PFSK-1 (cell line): ENCODE measurements at regions not wholly inside any gene's neighbourhood (a gene's known extent, or its start where the extent isn't known, plus 50 kb on each side); places are given as distances from the start of the nearest gene placed in this dataset.

ENCODE experiments used
- FOXP2 ChIP-seq: optimal IDR thresholded peaks from 2 replicates; pipeline ENCODE3; 2011; ENCODE audit warnings: borderline replicate concordance, control low read depth, inconsistent platforms; ENCODE audit not compliant: insufficient read depth; ENCODE audit errors: extremely low read length, extremely low read depth
- POLR2AphosphoS5 ChIP-seq: IDR thresholded peaks from 2 replicates; pipeline ENCODE4 v1.6.1; 2012; ENCODE audit warnings: low read depth, mild to moderate bottlenecking, control low read depth, low read length, moderate library complexity
- SIN3A ChIP-seq: IDR thresholded peaks from 2 replicates; pipeline ENCODE4 v1.6.1; 2012; ENCODE audit warnings: mild to moderate bottlenecking, low read length, moderate library complexity, borderline replicate concordance; ENCODE audit not compliant: insufficient read depth
- TAF1 ChIP-seq: IDR thresholded peaks from 2 replicates; pipeline ENCODE4 v1.6.1; 2012; ENCODE audit warnings: low read length, control low read depth, borderline replicate concordance; ENCODE audit not compliant: insufficient read depth
- TF ChIP-seq, protein P1 (sequence below), 2 experiments: IDR thresholded peaks; 2 replicates each; pipeline versions ENCODE4 v1.6.1 to v1.8.0; 2011 to 2012; ENCODE audit warnings: low read depth in 2 of 2, low read length in 2 of 2, control low read depth in 1 of 2, inconsistent platforms in 1 of 2, mild to moderate bottlenecking in 1 of 2, moderate library complexity in 1 of 2; ENCODE audit not compliant: insufficient read depth in 1 of 2

- TF ChIP-seq SIN3A (no peak), TAF1 (no peak), POLR2AphosphoS5 (no peak), FOXP2 (no peak)
- TF ChIP-seq, protein P1, sequence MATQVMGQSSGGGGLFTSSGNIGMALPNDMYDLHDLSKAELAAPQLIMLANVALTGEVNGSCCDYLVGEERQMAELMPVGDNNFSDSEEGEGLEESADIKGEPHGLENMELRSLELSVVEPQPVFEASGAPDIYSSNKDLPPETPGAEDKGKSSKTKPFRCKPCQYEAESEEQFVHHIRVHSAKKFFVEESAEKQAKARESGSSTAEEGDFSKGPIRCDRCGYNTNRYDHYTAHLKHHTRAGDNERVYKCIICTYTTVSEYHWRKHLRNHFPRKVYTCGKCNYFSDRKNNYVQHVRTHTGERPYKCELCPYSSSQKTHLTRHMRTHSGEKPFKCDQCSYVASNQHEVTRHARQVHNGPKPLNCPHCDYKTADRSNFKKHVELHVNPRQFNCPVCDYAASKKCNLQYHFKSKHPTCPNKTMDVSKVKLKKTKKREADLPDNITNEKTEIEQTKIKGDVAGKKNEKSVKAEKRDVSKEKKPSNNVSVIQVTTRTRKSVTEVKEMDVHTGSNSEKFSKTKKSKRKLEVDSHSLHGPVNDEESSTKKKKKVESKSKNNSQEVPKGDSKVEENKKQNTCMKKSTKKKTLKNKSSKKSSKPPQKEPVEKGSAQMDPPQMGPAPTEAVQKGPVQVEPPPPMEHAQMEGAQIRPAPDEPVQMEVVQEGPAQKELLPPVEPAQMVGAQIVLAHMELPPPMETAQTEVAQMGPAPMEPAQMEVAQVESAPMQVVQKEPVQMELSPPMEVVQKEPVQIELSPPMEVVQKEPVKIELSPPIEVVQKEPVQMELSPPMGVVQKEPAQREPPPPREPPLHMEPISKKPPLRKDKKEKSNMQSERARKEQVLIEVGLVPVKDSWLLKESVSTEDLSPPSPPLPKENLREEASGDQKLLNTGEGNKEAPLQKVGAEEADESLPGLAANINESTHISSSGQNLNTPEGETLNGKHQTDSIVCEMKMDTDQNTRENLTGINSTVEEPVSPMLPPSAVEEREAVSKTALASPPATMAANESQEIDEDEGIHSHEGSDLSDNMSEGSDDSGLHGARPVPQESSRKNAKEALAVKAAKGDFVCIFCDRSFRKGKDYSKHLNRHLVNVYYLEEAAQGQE (IDR thresholded peaks at IDR 0.05; ENCODE audit: insufficient read depth in 1 of 2, low read depth in 2 of 2, low read length in 2 of 2): no peak
These were observed 1048.4 kb downstream of the SLITRK1 start for GRCh38 chr13:82833923-82834322.

DNA sequence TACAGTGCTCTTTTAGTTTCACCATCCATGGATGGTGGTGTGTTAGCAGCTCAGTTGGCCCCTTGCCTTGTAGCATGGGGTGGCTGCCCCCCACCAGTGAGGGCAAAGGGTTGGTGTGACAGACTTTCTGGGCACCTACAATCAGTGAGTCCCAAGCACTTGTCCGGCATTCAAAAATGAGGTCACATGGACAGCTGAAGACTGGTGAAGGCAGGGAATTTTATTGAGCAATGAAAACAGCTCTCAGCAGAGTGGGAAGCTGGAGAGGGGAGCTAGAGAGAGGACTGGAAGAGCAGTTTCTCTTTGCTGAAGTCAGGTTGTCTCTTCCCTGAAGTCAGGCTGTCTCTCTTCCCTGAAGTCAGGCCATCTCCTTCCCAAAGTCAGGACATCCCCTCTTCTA is 1053.2 kb downstream of the SLITRK1 start:
- TF ChIP-seq, protein P1 (IDR thresholded peaks at IDR 0.05; ENCODE audit: insufficient read depth in 1 of 2, low read depth in 2 of 2, low read length in 2 of 2): no peak
- TF ChIP-seq FOXP2 (no peak), POLR2AphosphoS5 (no peak), SIN3A (no peak), TAF1 (no peak)

DNA sequence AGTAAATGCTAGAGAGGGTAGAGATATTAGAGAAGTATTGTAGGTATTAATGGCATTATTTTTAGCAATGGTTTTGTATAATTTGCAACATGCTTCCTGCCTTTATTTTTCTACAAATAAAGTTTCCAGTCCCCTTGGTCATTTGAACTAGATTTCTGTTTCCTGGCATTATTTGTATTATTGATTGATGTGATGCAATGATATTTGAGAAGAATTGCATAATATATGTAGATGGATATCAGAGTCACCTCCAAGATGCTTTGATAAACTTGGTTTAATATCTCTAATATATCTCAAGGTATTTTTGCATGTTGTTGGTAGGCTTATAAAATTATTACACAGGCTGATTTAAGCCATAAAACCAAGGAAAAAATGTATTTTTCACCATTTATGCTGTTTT is 1054.5 kb downstream of the SLITRK1 start:
- no peak for TF ChIP-seq TAF1
- no peak for TF ChIP-seq SIN3A
- TF ChIP-seq POLR2AphosphoS5: no peak
- TF ChIP-seq, protein P1 (IDR thresholded peaks at IDR 0.05; ENCODE audit: insufficient read depth in 1 of 2, low read depth in 2 of 2, low read length in 2 of 2): no peak
- no peak for TF ChIP-seq FOXP2

DNA sequence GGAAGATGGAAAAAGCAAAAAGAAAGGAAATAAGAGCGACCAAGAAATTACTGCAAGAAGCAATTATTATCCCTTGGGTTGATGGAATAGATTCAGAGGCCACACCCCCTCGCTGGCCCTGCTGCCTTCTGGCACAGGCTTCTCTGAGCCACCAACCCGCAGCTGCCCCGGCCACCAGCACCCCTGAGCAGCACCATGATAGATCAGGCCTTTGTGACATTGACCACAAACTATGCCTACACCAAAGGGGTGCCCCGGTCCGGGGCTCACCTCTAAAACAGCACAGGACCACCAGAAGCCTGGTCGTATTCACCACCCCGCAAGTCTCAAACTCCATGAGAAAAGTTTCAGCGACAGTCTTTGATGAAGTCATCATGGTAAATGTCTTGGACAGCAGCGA is 1059.3 kb downstream of the SLITRK1 start:
- no peak for TF ChIP-seq POLR2AphosphoS5
- no peak for TF ChIP-seq TAF1
- TF ChIP-seq, protein P1 (IDR thresholded peaks at IDR 0.05; ENCODE audit: insufficient read depth in 1 of 2, low read depth in 2 of 2, low read length in 2 of 2): no peak
- TF ChIP-seq SIN3A: no peak
- no peak for TF ChIP-seq FOXP2

DNA sequence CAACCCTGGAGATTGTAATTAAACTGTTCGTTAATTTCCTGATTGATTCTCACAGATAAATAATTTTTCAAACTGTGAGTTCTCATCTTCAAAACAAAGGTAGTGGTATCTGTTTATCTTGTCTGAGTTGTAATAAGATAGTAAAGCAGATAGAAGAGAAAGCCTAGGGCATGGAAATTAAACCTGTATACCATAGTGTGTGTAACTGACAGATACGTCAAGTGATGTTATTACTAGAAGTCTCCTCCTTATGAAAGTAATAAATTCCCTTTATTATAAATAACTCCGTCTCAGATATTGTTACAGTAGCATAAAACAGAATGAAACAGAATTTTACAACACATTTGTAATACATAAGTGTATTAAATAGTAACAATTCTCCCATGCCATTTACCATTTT is 1065.1 kb downstream of the SLITRK1 start:
- TF ChIP-seq SIN3A (no peak), POLR2AphosphoS5 (no peak), FOXP2 (no peak), TAF1 (no peak)
- TF ChIP-seq, protein P1 (IDR thresholded peaks at IDR 0.05; ENCODE audit: insufficient read depth in 1 of 2, low read depth in 2 of 2, low read length in 2 of 2): no peak
